Liver (tissue), 8 donors: ENCODE measurements at regions not wholly inside any gene's neighbourhood (a gene's known extent, or its start where the extent isn't known, plus 50 kb on each side); places are given as distances from the start of the nearest gene placed in this dataset.

Experiments used
- DNase-seq: peaks from one replicate; pipeline ENCODE4 v3.0.0-alpha.2; 2017; ENCODE audit warnings: low spot score
- H3K27ac ChIP-seq, 2 donors: one replicate each; pipeline ENCODE4 v1.7.0; 2013; ENCODE audit warnings: inconsistent platforms in 2 of 2, low read length in 2 of 2, control low read depth in 1 of 2, low read depth in 1 of 2, mild to moderate bottlenecking in 1 of 2
- H3K27me3 ChIP-seq, 4 donors: one replicate each; pipeline versions ENCODE4 v1.6.1 to v1.7.0; 2013; ENCODE audit warnings: low read length in 3 of 4, inconsistent platforms in 1 of 4, mild to moderate bottlenecking in 1 of 4, moderate library complexity in 1 of 4; ENCODE audit not compliant: control insufficient read depth in 4 of 4, insufficient read depth in 4 of 4
- H3K36me3 ChIP-seq, 4 donors: one replicate each; pipeline versions ENCODE4 v1.6.1 to v1.7.0; 2013; ENCODE audit warnings: low read length in 3 of 4, mild to moderate bottlenecking in 3 of 4, low read depth in 1 of 4, moderate library complexity in 1 of 4; ENCODE audit not compliant: control insufficient read depth in 4 of 4, insufficient read depth in 3 of 4
- H3K4me1 ChIP-seq, 4 donors: one replicate each; pipeline versions ENCODE4 v1.6.1 to v1.7.0; 2013; ENCODE audit warnings: low read length in 3 of 4, mild to moderate bottlenecking in 3 of 4, moderate library complexity in 1 of 4; ENCODE audit not compliant: control insufficient read depth in 4 of 4, insufficient read depth in 4 of 4
- H3K4me3 ChIP-seq, 3 donors: one replicate each; pipeline versions ENCODE4 v1.6.1 to v1.7.0; 2013; ENCODE audit warnings: low read length in 3 of 3, control low read depth in 1 of 3, low read depth in 1 of 3, mild to moderate bottlenecking in 1 of 3
- H3K9ac ChIP-seq, 2 donors: one replicate each; pipeline ENCODE4 v1.7.0; 2013; ENCODE audit warnings: low read length in 2 of 2, mild to moderate bottlenecking in 2 of 2, moderate library complexity in 2 of 2, control low read depth in 1 of 2, low read depth in 1 of 2
- H3K9me3 ChIP-seq, 4 donors: one replicate each; pipeline versions ENCODE4 v1.6.1 to v1.7.0; 2013; ENCODE audit warnings: low read length in 3 of 4; ENCODE audit not compliant: control insufficient read depth in 4 of 4
- ATF3 ChIP-seq: IDR thresholded peaks from 2 replicates; pipeline ENCODE4 v1.6.1; 2016; ENCODE audit warnings: antibody characterized with exemption
- CTCF ChIP-seq: fragments of 150-350 bp; IDR thresholded peaks from 2 replicates; pipeline ENCODE4 v1.5.1; 2017; ENCODE audit warnings: improper control_type of control experiment, low read depth, low read length; ENCODE audit not compliant: missing input control
- EGR1 ChIP-seq, 2 donors: IDR thresholded peaks; 2 replicates each; pipeline ENCODE4 v1.6.1; 2016 to 2018; ENCODE audit warnings: antibody characterized with exemption in 2 of 2, low read depth in 2 of 2
- FOXA2 ChIP-seq: IDR thresholded peaks from 2 replicates; pipeline ENCODE4 v1.6.1; 2016; ENCODE audit warnings: antibody characterized with exemption
- HNF4A ChIP-seq, 2 donors: conservative IDR thresholded peaks; 2 replicates each; pipeline ENCODE4 v1.6.1; 2016; ENCODE audit warnings: antibody characterized with exemption in 2 of 2, mild to moderate bottlenecking in 2 of 2
- HNF4G ChIP-seq: IDR thresholded peaks from 2 replicates; pipeline ENCODE4 v1.6.1; 2016; ENCODE audit warnings: antibody characterized with exemption
- MAX ChIP-seq: IDR thresholded peaks from 2 replicates; pipeline ENCODE4 v1.6.1; 2016; ENCODE audit warnings: antibody characterized with exemption
- NR2F2 ChIP-seq: IDR thresholded peaks from 2 replicates; pipeline ENCODE4 v1.6.1; 2016; ENCODE audit warnings: antibody characterized with exemption
- RAD21 ChIP-seq, 2 donors: IDR thresholded peaks; 2 replicates each; pipeline ENCODE4 v1.6.1; 2016; ENCODE audit warnings: antibody characterized with exemption in 2 of 2, mild to moderate bottlenecking in 2 of 2
- REST ChIP-seq: IDR thresholded peaks from 2 replicates; pipeline ENCODE4 v1.6.1; 2016; ENCODE audit warnings: antibody characterized with exemption, mild to moderate bottlenecking
- RXRA ChIP-seq, 2 donors: IDR thresholded peaks; 2 replicates each; pipeline ENCODE4 v1.6.1; 2017 to 2018; ENCODE audit warnings: antibody characterized with exemption in 2 of 2, mild to moderate bottlenecking in 1 of 2
- YY1 ChIP-seq: IDR thresholded peaks from 2 replicates; pipeline ENCODE4 v1.6.1; 2016; ENCODE audit warnings: antibody characterized with exemption, mild to moderate bottlenecking
- ZBTB33 ChIP-seq: IDR thresholded peaks from 2 replicates; pipeline ENCODE4 v1.6.1; 2016; ENCODE audit warnings: antibody characterized with exemption
- WGBS: extraction: QIAGEN DNeasy Blood & Tissue Kit; methylation state at CpG from one replicate; pipeline ENCODE4 v1.1.7; 2013; 5-methylcytosine and 5-hydroxymethylcytosine counted together
- donor health status: healthy.
- donor health status: healthy.
- donor health status: healthy.
- donor health status: healthy.
- donor health status: healthy.

GRCh38 chr3:40867797-40868196 lies 331.5 kb upstream of the CTNNB1 start:
- DNase-seq, result no peak
- Histone ChIP-seq H3K4me1 (no peaks in the 10 kb centered on the region), H3K9ac (no peak overlapping the region), H3K4me3 (no peak overlapping the region), H3K9me3 (no peaks in the 10 kb centered on the region), H3K27ac (no peak overlapping the region), H3K36me3 (no peaks in the 10 kb centered on the region), H3K27me3 (no peaks in the 10 kb centered on the region)
- 91% methylated on average over 3 of the region's 3 CpGs for WGBS
- TF ChIP-seq CTCF (no peak), HNF4G (no peak), ATF3 (no peak), REST (no peak), YY1 (no peak), RXRA (IDR thresholded peaks at IDR 0.05) (no peak), MAX (no peak), EGR1 (IDR thresholded peaks at IDR 0.05; ENCODE audit: low read depth in 2 of 2) (no peak), RAD21 (IDR thresholded peaks at IDR 0.05) (no peak)

- no peaks in the 10 kb centered on the region for H3K36me3 ChIP-seq
- 67% methylated on average over 4 of the region's 4 CpGs for WGBS
- no peak overlapping the region for H3K9ac ChIP-seq
- no peaks in the 10 kb centered on the region for H3K4me1 ChIP-seq
- H3K27ac ChIP-seq, result no peak overlapping the region
- no peaks in the 10 kb centered on the region for H3K9me3 ChIP-seq
- TF ChIP-seq FOXA2 (no peak), NR2F2 (no peak), HNF4G (no peak), RAD21 (IDR thresholded peaks at IDR 0.05) (no peak), EGR1 (IDR thresholded peaks at IDR 0.05; ENCODE audit: low read depth in 2 of 2) (no peak), MAX (no peak)
- H3K27me3 ChIP-seq, result no peaks in the 10 kb centered on the region
- DNase-seq, result no peak
- no peak overlapping the region for H3K4me3 ChIP-seq
Measured at GRCh38 chr3:40869013-40869412, 330.3 kb upstream of the CTNNB1 start.

GRCh38 chr3:40869939-40870338 lies 329.4 kb upstream of the CTNNB1 start:
- H3K9ac ChIP-seq, result no peak overlapping the region
- no peaks in the 10 kb centered on the region for H3K36me3 ChIP-seq
- H3K27me3 ChIP-seq, result no peaks in the 10 kb centered on the region
- DNase-seq, result no peak
- no peaks in the 10 kb centered on the region for H3K4me1 ChIP-seq
- WGBS, result 70% methylated on average over 2 of the region's 2 CpGs
- H3K9me3 ChIP-seq, result no peaks in the 10 kb centered on the region
- no peak overlapping the region for H3K27ac ChIP-seq
- H3K4me3 ChIP-seq, result no peak overlapping the region
- TF ChIP-seq ZBTB33, result no peak
- no peak for TF ChIP-seq FOXA2
- no peak for TF ChIP-seq REST
- no peak for TF ChIP-seq YY1
- no peak for TF ChIP-seq CTCF
- TF ChIP-seq HNF4A (conservative IDR thresholded peaks at IDR 0.05), result no peak
